Kidney epithelial cell (primary cell): ENCODE measurements at regions not wholly inside any gene's neighbourhood (a gene's known extent, or its start where the extent isn't known, plus 50 kb on each side); places are given as distances from the start of the nearest gene placed in this dataset.

Experiments used
- DNase-seq: peaks from one replicate; pipeline ENCODE4 v3.0.0-alpha.2; 2010; ENCODE audit warnings: low read depth
- H3K27me3 ChIP-seq: 2 replicates; pipeline ENCODE4 v1.6.0; 2011; ENCODE audit warnings: low read length; ENCODE audit not compliant: control insufficient read depth, insufficient read depth
- H3K36me3 ChIP-seq: 2 replicates; pipeline ENCODE4 v1.5.1; 2011; ENCODE audit warnings: low read length; ENCODE audit not compliant: control insufficient read depth, insufficient read depth
- H3K4me3 ChIP-seq: 2 replicates; pipeline ENCODE4 v1.5.1; 2011; ENCODE audit warnings: low read depth, mild to moderate bottlenecking, control low read depth, low read length
- CTCF ChIP-seq: IDR thresholded peaks from 2 replicates; pipeline ENCODE4 v1.5.1; 2011; ENCODE audit warnings: mild to moderate bottlenecking, moderate library complexity, low read length, control low read depth, inconsistent platforms; ENCODE audit not compliant: insufficient read depth, poor library complexity, severe bottlenecking

- TF ChIP-seq CTCF, result no peak
- no peak overlapping the region for H3K4me3 ChIP-seq
- H3K27me3 ChIP-seq, result no peaks in the 10 kb centered on the region
- no peaks in the 10 kb centered on the region for H3K36me3 ChIP-seq
- DNase-seq, result no peak
Observed at GRCh38 chr16:5193861-5194260, 96.3 kb upstream of the EEF2KMT start.

GRCh38 chr16:5188989-5189352, 91.4 kb upstream of the EEF2KMT start:
- H3K36me3 ChIP-seq, result no peaks in the 10 kb centered on the region
- no peak overlapping the region for H3K4me3 ChIP-seq
- TF ChIP-seq CTCF, result no peak
- no peak for DNase-seq
- no peaks in the 10 kb centered on the region for H3K27me3 ChIP-seq

- no peak for DNase-seq
- Histone ChIP-seq H3K4me3 (no peak overlapping the region), H3K36me3 (no peaks in the 10 kb centered on the region), H3K27me3 (no peaks in the 10 kb centered on the region)
- TF ChIP-seq CTCF, result no peak
Observed at GRCh38 chr16:5188318-5188988, 90.9 kb upstream of the EEF2KMT start.

- no peak for DNase-seq
- TF ChIP-seq CTCF, result no peak
- no peaks in the 10 kb centered on the region for H3K36me3 ChIP-seq
- H3K27me3 ChIP-seq, result no peaks in the 10 kb centered on the region
- H3K4me3 ChIP-seq, result no peak overlapping the region
Observed at GRCh38 chr16:5187402-5187952, 89.9 kb upstream of the EEF2KMT start.

GRCh38 chr16:5186381-5186903, 88.8 kb upstream of the EEF2KMT start:
- no peak for DNase-seq
- no peaks in the 10 kb centered on the region for H3K27me3 ChIP-seq
- no peak overlapping the region for H3K4me3 ChIP-seq
- no peak for TF ChIP-seq CTCF
- H3K36me3 ChIP-seq, result no peaks in the 10 kb centered on the region

GRCh38 chr16:5176505-5176904, 78.9 kb upstream of the EEF2KMT start:
- Histone ChIP-seq H3K4me3 (no peak overlapping the region), H3K27me3 (no peaks in the 10 kb centered on the region), H3K36me3 (no peaks in the 10 kb centered on the region)
- DNase-seq, result no peak
- no peak for TF ChIP-seq CTCF
